GM19372 (cell line): ENCODE measurements at regions not wholly inside any gene's neighbourhood (a gene's known extent, or its start where the extent isn't known, plus 50 kb on each side); places are given as distances from the start of the nearest gene placed in this dataset.

Experiments
- ATAC-seq: cut with Tn5 transposase; IDR thresholded peaks from one replicate; pipeline ENCODE4 v1.9.1; 2021; ENCODE audit warnings: mild to moderate bottlenecking, low read depth, moderate library complexity; ENCODE audit not compliant: unreplicated experiment

GRCh38 chr3:68328049-68328448, 604.3 kb downstream of the TAFA4 start:
- ATAC-seq, result no peak

GRCh38 chr3:68315964-68316363, 616.4 kb downstream of the TAFA4 start:
- ATAC-seq, result no peak

- no peak for ATAC-seq
These were observed 616.8 kb downstream of the TAFA4 start for GRCh38 chr3:68315546-68315945.

GRCh38 chr3:68306571-68306970, 625.8 kb downstream of the TAFA4 start:
- ATAC-seq, result no peak

GRCh38 chr3:68295457-68295856, 636.9 kb downstream of the TAFA4 start:
- ATAC-seq, result no peak

GRCh38 chr3:68290333-68290732, 635.9 kb upstream of the SUCLG2 start:
- no peak for ATAC-seq

GRCh38 chr3:68288085-68288484, 633.7 kb upstream of the SUCLG2 start:
- no peak for ATAC-seq

GRCh38 chr3:68287101-68287500, 632.7 kb upstream of the SUCLG2 start:
- no peak for ATAC-seq

- no peak for ATAC-seq
These were observed 619.9 kb upstream of the SUCLG2 start for GRCh38 chr3:68274286-68274685.

- no peak for ATAC-seq
These were observed 616.7 kb upstream of the SUCLG2 start for GRCh38 chr3:68271145-68271544.

- ATAC-seq, result no peak
These were observed 602.3 kb upstream of the SUCLG2 start for GRCh38 chr3:68256635-68257223.

- ATAC-seq, result no peak
These were observed 594.9 kb upstream of the SUCLG2 start for GRCh38 chr3:68249265-68249664.

GRCh38 chr3:68242606-68243005, 588.2 kb upstream of the SUCLG2 start:
- no peak for ATAC-seq

- no peak for ATAC-seq
These were observed 585.1 kb upstream of the SUCLG2 start for GRCh38 chr3:68239542-68239941.

- ATAC-seq, result no peak
These were observed 579.8 kb upstream of the SUCLG2 start for GRCh38 chr3:68234076-68234780.

GRCh38 chr3:68228856-68229255, 574.4 kb upstream of the SUCLG2 start:
- ATAC-seq, result no peak

- no peak for ATAC-seq
These were observed 566.4 kb upstream of the SUCLG2 start for GRCh38 chr3:68220832-68221231.

- ATAC-seq, result no peak
These were observed 557.2 kb upstream of the SUCLG2 start for GRCh38 chr3:68211637-68212036.

GRCh38 chr3:68210635-68211034, 556.2 kb upstream of the SUCLG2 start:
- ATAC-seq, result no peak

GRCh38 chr3:68207327-68207726, 552.9 kb upstream of the SUCLG2 start:
- no peak for ATAC-seq

- no peak for ATAC-seq
These were observed 552.2 kb upstream of the SUCLG2 start for GRCh38 chr3:68206524-68207117.

- ATAC-seq, result no peak
These were observed 532.3 kb upstream of the SUCLG2 start for GRCh38 chr3:68186733-68187132.
